HG02678 (cell line): ENCODE measurements at regions not wholly inside any gene's neighbourhood (a gene's known extent, or its start where the extent isn't known, plus 50 kb on each side); places are given as distances from the start of the nearest gene placed in this dataset.

Source experiments
- ATAC-seq: cut with Tn5 transposase; IDR thresholded peaks from one replicate; pipeline ENCODE4 v1.9.1; 2021; ENCODE audit warnings: mild to moderate bottlenecking, moderate library complexity; ENCODE audit not compliant: unreplicated experiment

DNA sequence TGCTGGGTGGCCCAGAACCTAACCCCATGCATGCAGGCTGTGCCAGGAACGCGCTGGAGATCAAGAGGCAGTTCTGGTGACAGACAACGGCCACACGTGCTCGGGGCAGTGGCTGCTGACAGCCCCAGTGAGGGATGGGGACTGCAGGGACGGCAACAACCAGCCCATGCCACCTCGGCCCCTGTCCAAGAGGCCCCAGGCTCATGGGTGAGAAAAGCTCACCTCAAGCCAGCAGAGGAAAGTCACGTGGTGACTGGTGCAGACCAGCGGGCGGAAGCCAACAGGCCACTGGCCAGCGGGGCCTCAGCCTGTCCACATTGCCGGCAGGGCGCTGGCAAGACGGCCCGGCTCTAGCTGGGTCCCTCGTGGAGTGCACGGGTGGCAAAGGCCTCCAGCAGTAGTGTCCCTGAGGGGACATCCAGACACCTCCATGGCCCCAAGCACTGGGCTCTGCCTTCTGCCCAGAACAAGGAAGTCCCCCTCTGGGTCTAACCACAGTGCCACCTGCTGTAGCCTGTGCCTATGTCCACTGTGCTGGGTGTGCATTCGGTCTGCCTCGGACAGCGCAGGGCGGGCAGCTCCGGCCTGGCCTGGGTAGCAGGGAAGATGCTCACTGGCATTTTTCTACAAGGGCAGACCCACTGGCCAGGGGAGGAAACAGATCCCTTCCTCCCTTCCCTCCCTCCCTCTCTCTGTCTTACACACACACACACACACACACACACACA lies 134.1 kb downstream of the NCOR2 start:
- ATAC-seq, result no peak

DNA sequence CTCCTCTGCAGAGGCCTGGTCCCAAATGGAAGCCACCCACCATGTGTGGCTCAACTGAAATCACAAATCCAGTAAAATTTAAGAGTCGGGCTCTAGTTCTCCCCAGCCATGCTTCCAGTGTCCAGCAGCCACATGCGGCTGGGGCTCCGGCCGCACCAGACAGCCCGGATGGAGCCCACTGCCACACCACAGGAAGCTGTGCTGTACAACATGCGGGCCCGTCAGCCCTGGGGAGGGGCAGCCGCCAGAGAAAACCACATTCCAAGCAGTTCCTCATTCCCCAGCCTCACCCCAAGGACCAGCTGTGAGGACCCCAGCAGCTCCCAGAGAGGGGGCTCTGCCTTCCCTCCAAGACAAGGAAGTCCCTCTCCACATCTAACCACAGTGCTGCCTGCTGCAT lies 135.0 kb downstream of the NCOR2 start:
- no peak for ATAC-seq

- no peak for ATAC-seq
Measured at GRCh38 chr12:124431971-124432370, 135.4 kb downstream of the NCOR2 start.

- no peak for ATAC-seq
Measured at GRCh38 chr12:124430491-124430890, 135.6 kb downstream of the RFLNA start.

DNA sequence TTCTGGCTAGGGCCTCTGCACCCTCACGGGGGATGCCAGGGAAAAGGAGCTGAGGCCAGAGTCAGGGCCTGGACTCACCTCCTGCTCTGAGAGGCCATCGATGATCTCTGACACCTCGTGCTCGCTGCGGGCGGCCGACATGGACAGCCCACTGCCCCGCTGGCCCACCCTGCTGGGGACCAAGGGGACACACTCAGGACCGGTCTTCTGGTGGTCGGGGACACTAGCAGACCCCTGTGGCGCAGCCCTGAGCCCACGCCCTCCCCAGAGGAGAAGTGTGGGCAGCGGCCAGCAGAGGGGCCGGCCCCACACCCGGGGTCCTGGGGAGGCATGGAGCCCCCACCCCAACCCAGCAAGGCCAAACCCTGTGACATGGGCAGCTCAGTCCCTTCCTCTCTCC lies 134.6 kb downstream of the RFLNA start:
- ATAC-seq, result no peak

- ATAC-seq, result no peak
Measured at GRCh38 chr12:124428792-124429281, 133.9 kb downstream of the RFLNA start.

DNA sequence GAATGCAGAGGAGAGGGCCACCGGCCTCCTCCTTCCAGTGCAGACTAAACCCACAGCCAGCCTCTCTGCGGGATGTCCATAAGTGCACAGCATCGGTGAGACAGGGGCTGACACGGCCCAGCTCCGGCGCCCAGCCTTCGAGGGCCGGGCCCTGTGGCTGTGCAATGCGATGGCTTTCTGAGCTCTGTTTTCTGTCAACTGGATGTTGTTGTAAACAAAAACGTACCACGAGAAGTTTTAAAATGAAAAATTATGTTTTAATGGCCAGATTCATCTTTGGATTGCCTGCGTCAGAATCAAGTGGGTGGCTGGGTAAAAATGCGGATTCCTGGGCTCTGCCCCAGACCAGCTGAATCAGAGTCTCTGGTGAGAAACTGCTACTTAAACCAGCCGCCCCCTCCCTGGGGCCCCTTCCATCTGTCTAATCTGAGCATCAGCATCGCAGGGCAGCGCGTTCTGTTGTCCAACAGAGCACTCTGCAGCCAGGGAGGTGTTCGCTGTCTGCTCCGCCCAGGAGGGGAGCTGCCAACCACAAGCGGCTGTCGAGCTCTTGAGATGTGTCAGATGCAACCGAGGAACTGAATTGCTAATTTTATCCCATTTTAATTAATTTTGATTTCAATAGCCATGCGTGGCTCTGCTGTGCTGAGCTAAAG lies 133.4 kb downstream of the RFLNA start:
- no peak for ATAC-seq

- no peak for ATAC-seq
Measured at GRCh38 chr12:124426594-124427555, 132.0 kb downstream of the RFLNA start.

- no peak for ATAC-seq
Measured at GRCh38 chr12:124425667-124426066, 130.8 kb downstream of the RFLNA start.

DNA sequence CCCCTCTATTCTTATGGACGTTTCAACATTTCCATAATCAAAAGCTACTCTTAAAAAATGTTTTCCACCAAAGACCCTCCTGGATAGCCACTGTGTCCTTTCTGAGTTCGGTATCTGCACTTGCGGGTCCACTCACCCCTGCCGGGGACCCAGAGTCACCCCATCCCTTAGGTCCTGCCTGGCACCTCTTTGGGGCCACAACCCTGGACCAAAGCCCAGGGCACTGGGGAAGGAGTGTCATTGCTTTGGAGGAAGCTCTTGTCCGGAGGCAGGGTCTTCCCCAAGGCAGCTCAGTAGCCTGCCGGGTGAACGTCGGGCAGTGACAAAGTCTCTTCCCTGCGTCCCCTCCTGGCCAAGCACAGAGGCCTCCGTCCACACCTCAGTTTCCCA lies 129.6 kb downstream of the RFLNA start:
- ATAC-seq, result no peak

DNA sequence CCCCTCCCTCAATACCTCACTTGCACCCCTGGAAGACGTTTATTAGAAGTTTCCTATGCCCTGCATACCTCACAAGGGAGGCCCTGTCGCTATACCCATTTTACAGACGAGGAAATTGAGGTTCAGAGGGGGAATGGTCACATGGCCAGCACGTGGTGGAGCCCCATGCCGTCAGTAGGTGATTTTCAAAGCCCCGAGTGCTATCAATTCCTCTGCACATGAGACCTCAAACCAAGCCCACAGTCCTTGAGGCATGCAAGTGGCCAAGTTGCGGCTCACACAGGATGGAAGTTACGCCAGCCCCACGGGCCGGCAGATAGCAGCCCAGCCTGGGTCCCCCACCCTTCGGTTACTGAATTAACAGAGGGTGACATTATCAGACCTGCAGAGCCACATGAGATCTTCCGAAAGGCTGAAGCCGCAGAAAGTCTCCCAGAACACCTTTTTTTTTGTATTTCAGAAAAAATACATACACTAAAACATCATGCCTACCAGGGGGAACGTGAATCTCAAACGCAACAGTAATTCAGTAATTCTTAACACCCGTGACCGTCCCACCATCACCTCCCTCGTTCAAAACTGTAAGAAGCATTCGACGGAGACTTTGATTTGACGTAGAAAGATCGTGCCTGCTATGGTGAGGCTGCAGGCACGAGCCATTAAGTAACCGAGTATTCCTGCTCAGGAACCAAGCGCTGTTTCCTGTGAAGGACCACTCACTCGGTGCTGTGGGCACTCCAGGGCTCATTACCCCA lies 129.0 kb downstream of the RFLNA start:
- ATAC-seq, result no peak

DNA sequence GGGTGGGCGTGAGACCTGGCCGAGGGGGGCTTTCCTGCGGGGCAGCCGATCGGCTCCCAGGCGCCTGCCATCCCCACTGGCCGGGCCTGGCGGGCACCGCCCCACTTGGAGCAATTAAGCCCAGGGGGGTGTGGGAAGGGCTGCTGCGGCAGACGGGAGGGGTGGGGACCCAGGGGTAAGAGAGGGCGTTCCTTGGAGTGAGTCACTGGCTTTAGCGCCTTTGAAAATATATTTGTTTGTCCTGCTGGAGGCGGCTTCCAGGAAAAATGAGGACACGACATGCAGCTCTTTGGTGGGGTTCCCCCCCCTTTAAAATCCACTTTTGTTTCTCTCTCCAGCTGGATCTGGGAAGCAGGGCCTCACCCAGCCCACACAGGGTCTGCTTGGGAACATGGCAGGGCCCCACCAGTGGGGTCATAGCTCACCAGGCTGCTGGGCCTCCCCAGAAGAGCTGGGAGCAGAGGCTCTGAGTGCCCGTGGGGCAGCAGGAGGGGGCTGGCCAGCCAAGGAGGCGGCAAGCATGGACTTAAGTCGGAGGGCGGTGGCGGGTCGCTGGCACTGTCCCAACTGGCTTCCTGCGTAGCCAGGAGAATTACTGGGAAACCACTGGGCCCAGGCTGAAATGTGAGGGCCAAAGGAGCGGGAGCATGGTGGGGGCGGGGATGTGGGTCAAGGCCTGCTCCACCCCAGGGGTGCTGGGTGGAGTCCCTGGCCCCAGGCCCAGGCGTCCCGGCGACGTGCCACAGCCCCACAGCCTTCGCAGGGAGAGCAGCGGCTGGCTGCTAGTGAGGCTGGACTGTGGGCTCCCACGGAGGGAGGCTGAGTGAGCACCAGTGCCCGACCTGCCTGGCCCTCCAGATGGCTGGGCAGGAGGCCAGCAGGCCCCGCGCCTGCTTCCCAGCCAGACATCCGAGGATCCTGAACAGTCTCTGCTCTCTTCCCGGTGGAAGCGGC lies 128.0 kb downstream of the RFLNA start:
- no peak for ATAC-seq

GRCh38 chr12:124422142-124422569 lies 127.3 kb downstream of the RFLNA start:
- ATAC-seq, result no peak

GRCh38 chr12:124420996-124421674 lies 126.2 kb downstream of the RFLNA start:
- ATAC-seq, result no peak

DNA sequence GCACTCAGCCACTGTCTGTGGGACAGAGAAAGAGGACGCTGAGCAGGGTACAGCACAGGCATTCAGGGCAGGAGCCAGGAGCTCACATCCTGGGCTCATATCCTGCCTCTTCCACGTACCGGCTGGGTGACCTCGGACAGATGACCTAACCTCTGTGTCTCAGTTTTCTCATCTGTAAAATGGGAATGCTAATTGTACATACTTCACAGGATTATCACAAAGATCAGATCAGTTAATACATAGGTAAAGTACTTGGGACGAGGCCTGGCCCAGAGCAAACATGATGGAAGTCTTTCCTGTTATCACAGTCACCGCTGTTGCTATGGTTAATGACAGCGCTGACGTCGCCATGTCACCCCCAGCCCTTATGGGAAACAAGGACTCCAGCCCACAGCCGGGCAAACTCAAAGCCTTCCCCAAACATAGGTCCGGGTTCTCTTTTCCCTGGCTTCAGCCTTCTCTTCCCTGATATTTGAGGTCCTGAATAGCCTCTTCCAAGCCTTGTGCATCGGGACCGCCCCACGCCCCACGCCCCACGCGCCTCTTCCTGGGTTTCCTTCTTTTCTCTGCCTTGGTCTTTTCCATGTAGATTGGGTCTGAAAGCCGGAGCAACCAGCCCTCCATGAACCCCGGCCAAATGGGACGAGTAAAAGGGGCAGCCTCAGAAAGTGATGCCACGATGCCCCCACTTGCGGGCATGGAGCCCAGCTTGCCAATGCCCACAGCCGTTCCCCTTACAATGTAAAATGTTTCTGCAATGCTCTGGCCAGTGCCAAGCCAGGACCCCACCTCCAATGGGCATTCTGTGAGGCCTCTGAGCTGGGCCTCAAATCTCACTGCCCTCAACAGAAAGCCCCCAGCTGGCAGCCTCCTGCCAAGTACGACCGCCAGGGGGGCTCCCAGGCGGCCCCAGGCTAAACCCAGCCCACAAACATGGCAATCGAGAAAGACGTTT lies 125.4 kb downstream of the RFLNA start:
- no peak for ATAC-seq

GRCh38 chr12:124419292-124420040 lies 124.6 kb downstream of the RFLNA start:
- ATAC-seq, result no peak

GRCh38 chr12:124418791-124419190 lies 123.9 kb downstream of the RFLNA start:
- no peak for ATAC-seq
